Caco-2 (cell line): ENCODE measurements at regions not wholly inside any gene's neighbourhood (a gene's known extent, or its start where the extent isn't known, plus 50 kb on each side); places are given as distances from the start of the nearest gene placed in this dataset.
"Not testable (repeated sequence)": the region's sequence is repeated elsewhere in the genome, so short reads cannot be mapped to it uniquely, and the experiment has no call there.

Experiments
- BruUV-seq: library from RNA; stranded (reverse); fragments of 400-500 nt; replicated peaks from 2 replicates; lab custom pipeline; 2021; lab: Mats Ljungman, UMichigan
- CTCF ChIA-PET: fragments of 300-600 bp; sonication (Branson Sonifier 250); formaldehyde crosslinking; loops from one replicate; lab custom pipeline; 2022; ENCODE audit warnings: antibody characterized with exemption; lab: Charles Lee
- POLR2A ChIA-PET: fragments of 300-600 bp; sonication (Branson Sonifier 250); formaldehyde crosslinking; loops from one replicate; lab custom pipeline; 2022; ENCODE audit warnings: antibody characterized with exemption; lab: Charles Lee
- DNase-seq, 2 experiments: peaks; one replicate each; pipeline versions ENCODE4 v3.0.0 to v3.0.0-alpha.2; 2020 to 2022
- H3K27me3 ChIP-seq: replicated peaks from 2 replicates; pipeline ENCODE4 v1.6.0; 2011; ENCODE audit warnings: low read length; ENCODE audit not compliant: control insufficient read depth, insufficient read depth
- H3K36me3 ChIP-seq: 2 replicates; pipeline ENCODE4 v1.5.1; 2011; ENCODE audit warnings: low read length; ENCODE audit not compliant: control insufficient read depth, insufficient read depth
- H3K4me1 ChIP-seq: fragments of 250-450 bp; sonication (Bioruptor Pico); 2 replicates; pipeline ENCODE4 v1.5.1; 2020; ENCODE audit warnings: mild to moderate bottlenecking
- H3K4me3 ChIP-seq: 2 replicates; pipeline ENCODE4 v1.5.1; 2011; ENCODE audit warnings: low read depth, mild to moderate bottlenecking, control low read depth, low read length
- H3K9me3 ChIP-seq: fragments of 250-450 bp; sonication (Bioruptor Pico); 2 replicates; pipeline ENCODE4 v1.5.1; 2020; ENCODE audit warnings: mild to moderate bottlenecking, moderate library complexity
- H3K27ac Mint-ChIP-seq: one replicate; pipeline ENCODE4 v1.8.0; 2022; ENCODE audit warnings: mixed read lengths; ENCODE audit not compliant: unreplicated experiment
- H3K27me3 Mint-ChIP-seq: one replicate; pipeline ENCODE4 v1.8.0; 2022; ENCODE audit warnings: mixed read lengths; ENCODE audit not compliant: insufficient read depth, unreplicated experiment
- H3K36me3 Mint-ChIP-seq: one replicate; pipeline ENCODE4 v1.8.0; 2022; ENCODE audit warnings: mild to moderate bottlenecking, mixed read lengths; ENCODE audit not compliant: insufficient read depth, unreplicated experiment
- H3K4me1 Mint-ChIP-seq: one replicate; pipeline ENCODE4 v1.8.0; 2022; ENCODE audit warnings: low read depth, mixed read lengths; ENCODE audit not compliant: unreplicated experiment
- H3K4me3 Mint-ChIP-seq: one replicate; pipeline ENCODE4 v1.8.0; 2022; ENCODE audit warnings: mild to moderate bottlenecking, moderate library complexity, mixed read lengths; ENCODE audit not compliant: unreplicated experiment
- H3K9me3 Mint-ChIP-seq: one replicate; pipeline ENCODE4 v1.8.0; 2022; ENCODE audit warnings: mixed read lengths; ENCODE audit not compliant: unreplicated experiment
- intact Hi-C: fragments of 100-400 bp; cut with micrococcal nuclease; formaldehyde crosslinking; loops from one replicate; pipeline ENCODE4 v1.10.0; 2022; ENCODE audit not compliant: unreplicated experiment
- TF ChIP-seq, protein P1 (sequence below), 2 experiments: fragments of 200-600 bp in 1 of 2; IDR thresholded peaks; 1 replicate in 1 of 2; 2 replicates in 1 of 2; pipeline versions ENCODE4 v1.5.1 to v1.8.0; 2011 to 2022; ENCODE audit warnings: antibody characterized with exemption in 1 of 2, control low read depth in 1 of 2, inconsistent platforms in 1 of 2, low read depth in 1 of 2, low read length in 1 of 2, mild to moderate bottlenecking in 1 of 2, moderate library complexity in 1 of 2; ENCODE audit not compliant: insufficient read depth in 1 of 2, severe bottlenecking in 1 of 2, unreplicated experiment in 1 of 2

DNA sequence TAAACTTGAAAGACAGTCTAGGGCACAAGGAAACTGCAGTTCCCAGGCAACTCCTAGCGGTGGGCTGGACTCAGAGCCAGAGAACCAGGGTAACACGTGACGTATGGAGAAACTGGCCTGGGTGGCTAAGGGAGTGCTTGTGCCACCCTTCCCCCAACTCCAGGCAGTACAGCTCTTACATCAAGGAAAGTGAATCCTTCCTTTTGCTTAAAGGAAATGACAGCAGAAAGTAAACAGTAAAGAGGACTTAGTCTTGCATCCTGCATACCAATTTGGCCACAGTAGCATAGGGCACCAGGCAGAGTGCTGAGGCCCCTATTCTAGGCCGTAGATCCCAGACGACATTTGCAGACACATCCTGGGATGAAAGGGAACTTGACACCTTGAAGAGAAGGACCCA is 322.8 kb downstream of the CD109 start:
- Mint-ChIP-seq H3K27ac (no peak overlapping the region), H3K27me3 (no peaks in the 10 kb centered on the region), H3K9me3 (no peaks in the 10 kb centered on the region), H3K4me1 (no peaks in the 10 kb centered on the region), H3K36me3 (no peaks in the 10 kb centered on the region), H3K4me3 (no peak overlapping the region)
- Histone ChIP-seq H3K36me3 (no peaks in the 10 kb centered on the region), H3K4me1 (no peaks in the 10 kb centered on the region), H3K4me3 (no peak overlapping the region), H3K27me3 (no peaks in the 10 kb centered on the region), H3K9me3 (no peaks in the 10 kb centered on the region)
- ChIA-PET POLR2A (no interaction called here), CTCF (no interaction called here)
- DNase-seq: no peak
- TF ChIP-seq, protein P1, sequence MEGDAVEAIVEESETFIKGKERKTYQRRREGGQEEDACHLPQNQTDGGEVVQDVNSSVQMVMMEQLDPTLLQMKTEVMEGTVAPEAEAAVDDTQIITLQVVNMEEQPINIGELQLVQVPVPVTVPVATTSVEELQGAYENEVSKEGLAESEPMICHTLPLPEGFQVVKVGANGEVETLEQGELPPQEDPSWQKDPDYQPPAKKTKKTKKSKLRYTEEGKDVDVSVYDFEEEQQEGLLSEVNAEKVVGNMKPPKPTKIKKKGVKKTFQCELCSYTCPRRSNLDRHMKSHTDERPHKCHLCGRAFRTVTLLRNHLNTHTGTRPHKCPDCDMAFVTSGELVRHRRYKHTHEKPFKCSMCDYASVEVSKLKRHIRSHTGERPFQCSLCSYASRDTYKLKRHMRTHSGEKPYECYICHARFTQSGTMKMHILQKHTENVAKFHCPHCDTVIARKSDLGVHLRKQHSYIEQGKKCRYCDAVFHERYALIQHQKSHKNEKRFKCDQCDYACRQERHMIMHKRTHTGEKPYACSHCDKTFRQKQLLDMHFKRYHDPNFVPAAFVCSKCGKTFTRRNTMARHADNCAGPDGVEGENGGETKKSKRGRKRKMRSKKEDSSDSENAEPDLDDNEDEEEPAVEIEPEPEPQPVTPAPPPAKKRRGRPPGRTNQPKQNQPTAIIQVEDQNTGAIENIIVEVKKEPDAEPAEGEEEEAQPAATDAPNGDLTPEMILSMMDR (IDR thresholded peaks at IDR 0.05; ENCODE audit: insufficient read depth in 1 of 2, low read depth in 1 of 2, low read length in 1 of 2, severe bottlenecking in 1 of 2, unreplicated experiment in 1 of 2): no peak
- intact Hi-C loops: no loop called here
- no TSS peak for BruUV-seq

DNA sequence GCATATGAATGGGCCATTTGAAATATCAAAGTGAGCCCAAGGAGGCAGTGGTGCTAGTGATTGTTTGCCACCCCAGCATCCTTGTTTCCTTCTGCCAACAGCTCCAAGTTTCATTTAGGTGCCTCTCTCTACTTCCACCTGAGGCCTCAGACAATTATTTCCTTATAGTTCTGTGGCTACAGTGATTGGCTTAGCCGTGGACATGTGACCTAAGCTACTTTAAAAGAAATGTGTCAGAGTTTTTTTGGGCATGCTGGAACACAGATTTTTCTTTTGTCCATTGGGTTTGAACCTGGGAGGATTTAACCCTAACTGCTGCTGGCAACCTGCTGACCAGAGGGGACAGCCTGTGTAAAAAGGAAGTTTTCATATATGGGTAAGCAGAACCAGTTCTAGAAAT is 319.4 kb downstream of the CD109 start:
- Histone ChIP-seq H3K36me3 (no peaks in the 10 kb centered on the region), H3K9me3 (no peaks in the 10 kb centered on the region), H3K4me3 (no peak overlapping the region), H3K27me3 (no peaks in the 10 kb centered on the region), H3K4me1 (no peaks in the 10 kb centered on the region)
- Mint-ChIP-seq H3K36me3 (no peaks in the 10 kb centered on the region), H3K9me3 (no peaks in the 10 kb centered on the region), H3K4me1 (no peaks in the 10 kb centered on the region), H3K27me3 (no peaks in the 10 kb centered on the region), H3K4me3 (no peak overlapping the region), H3K27ac (no peak overlapping the region)
- no TSS peak for BruUV-seq
- intact Hi-C loops: no loop called here
- no peak for DNase-seq
- POLR2A ChIA-PET: no interaction called here
- TF ChIP-seq, protein P1 (IDR thresholded peaks at IDR 0.05; ENCODE audit: insufficient read depth in 1 of 2, low read depth in 1 of 2, low read length in 1 of 2, severe bottlenecking in 1 of 2, unreplicated experiment in 1 of 2): no peak
- CTCF ChIA-PET: no interaction called here

DNA sequence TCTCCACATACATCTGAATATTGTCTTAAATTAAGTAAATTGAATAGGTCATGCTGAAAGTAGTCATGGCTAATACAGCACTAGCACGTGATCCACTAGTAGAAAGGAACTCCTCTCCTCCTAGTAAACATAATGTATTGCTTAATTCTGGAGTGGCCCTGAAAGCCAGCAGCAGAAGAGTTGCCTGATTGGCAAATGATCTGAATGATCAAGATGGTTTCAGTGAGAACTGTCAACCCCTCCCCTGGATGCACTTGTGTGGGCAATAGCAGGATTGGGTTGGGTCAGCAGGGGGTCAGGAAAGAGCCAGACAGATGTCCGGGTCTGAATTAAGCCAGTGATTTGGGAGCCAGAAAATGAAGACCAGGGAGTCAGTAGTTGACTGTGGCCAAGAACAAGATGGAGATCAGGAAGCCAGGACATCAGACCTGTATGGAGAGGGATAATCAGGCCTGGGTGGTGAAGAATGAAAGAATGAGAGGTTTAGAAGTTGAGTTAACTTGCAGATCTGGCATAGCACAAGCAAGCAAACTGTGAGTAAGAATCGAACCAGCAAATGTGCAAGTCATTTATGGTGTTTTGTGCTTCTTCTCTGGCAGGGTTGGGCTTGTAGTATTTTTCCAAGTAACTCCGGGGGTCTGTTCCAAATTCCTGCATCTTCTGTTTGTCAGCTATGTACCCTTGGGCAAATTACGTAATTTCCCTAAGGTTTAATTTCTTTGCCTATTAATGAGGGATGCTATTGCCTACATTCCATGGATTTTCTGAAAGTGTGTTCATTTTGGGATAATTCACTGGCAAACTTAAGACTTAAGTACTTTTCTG is 304.9 kb downstream of the CD109 start:
- H3K9me3 Mint-ChIP-seq: no peaks in the 10 kb centered on the region
- no peak for DNase-seq
- Histone ChIP-seq H3K36me3 (no peaks in the 10 kb centered on the region), H3K9me3 (no peaks in the 10 kb centered on the region), H3K4me1 (no peaks in the 10 kb centered on the region), H3K4me3 (no peak overlapping the region), H3K27me3 (no peaks in the 10 kb centered on the region)
- ChIA-PET POLR2A (no interaction called here), CTCF (no interaction called here)
- no peak overlapping the region for H3K27ac Mint-ChIP-seq
- H3K4me3 Mint-ChIP-seq: no peak overlapping the region
- no peaks in the 10 kb centered on the region for H3K36me3 Mint-ChIP-seq
- TF ChIP-seq, protein P1 (IDR thresholded peaks at IDR 0.05; ENCODE audit: insufficient read depth in 1 of 2, low read depth in 1 of 2, low read length in 1 of 2, severe bottlenecking in 1 of 2, unreplicated experiment in 1 of 2): no peak
- H3K27me3 Mint-ChIP-seq: no peaks in the 10 kb centered on the region
- BruUV-seq: no TSS peak
- intact Hi-C loops: no loop called here
- no peaks in the 10 kb centered on the region for H3K4me1 Mint-ChIP-seq

GRCh38 chr6:73990609-73991238 is 294.7 kb downstream of the CD109 start:
- intact Hi-C loops: not testable (repeated sequence)

More at GRCh38 chr6:73990609-73991238, 294.7 kb downstream of the CD109 start:
- DNase-seq, H3K9me3 ChIP-seq, H3K27me3 ChIP-seq, H3K36me3 ChIP-seq, H3K27me3 Mint-ChIP-seq, H3K4me3 Mint-ChIP-seq, H3K4me1 Mint-ChIP-seq, H3K36me3 Mint-ChIP-seq, H3K4me1 ChIP-seq, H3K4me3 ChIP-seq, BruUV-seq, H3K27ac Mint-ChIP-seq, CTCF ChIA-PET, H3K9me3 Mint-ChIP-seq, POLR2A ChIA-PET: not testable (repeated sequence)
